K562 (cell line): ENCODE measurements at regions not wholly inside any gene's neighbourhood (a gene's known extent, or its start where the extent isn't known, plus 50 kb on each side); places are given as distances from the start of the nearest gene placed in this dataset.

Experiments used
- BCOR ChIP-seq: fragments of 450-650 bp; IDR thresholded peaks from 2 replicates; pipeline ENCODE4 v1.6.1; 2016
- FOXM1 ChIP-seq, 2 experiments: fragments of 450-650 bp in 1 of 2; sonication (generic) in 1 of 2; formaldehyde crosslinking in 1 of 2; IDR thresholded peaks; 2 replicates each; pipeline versions ENCODE4 v1.6.1 to v1.9.0; 2017 to 2022; ENCODE audit warnings: low read depth in 2 of 2, mild to moderate bottlenecking in 2 of 2, missing genetic modification reagents in 1 of 2, moderate library complexity in 1 of 2
- MAFF ChIP-seq: IDR thresholded peaks from 2 replicates; pipeline ENCODE4 v1.6.1; 2012; ENCODE audit warnings: low read length, improper control_type of control experiment
- MYNN ChIP-seq, 2 experiments: sonication (generic); formaldehyde crosslinking in 1 of 2; IDR thresholded peaks; 2 replicates each; pipeline versions ENCODE4 v1.5.0 to v1.6.1; 2016 to 2020; ENCODE audit warnings: antibody characterized with exemption in 1 of 2, missing genetic modification reagents in 1 of 2
- TEAD1 ChIP-seq, 2 experiments: fragments of 450-650 bp in 1 of 2; sonication (generic) in 1 of 2; formaldehyde crosslinking; IDR thresholded peaks; 2 replicates each; pipeline versions ENCODE4 v1.4.0 to v1.8.0; 2020 to 2022; ENCODE audit warnings: mild to moderate bottlenecking in 2 of 2, missing genetic modification reagents in 1 of 2
- TEAD4 ChIP-seq, 2 experiments: sonication (generic) in 1 of 2; formaldehyde crosslinking in 1 of 2; IDR thresholded peaks; 2 replicates each; pipeline versions ENCODE4 v1.6.1 to v1.8.0; 2012 to 2022; ENCODE audit warnings: borderline replicate concordance in 1 of 2, inconsistent platforms in 1 of 2, low read length in 1 of 2, mild to moderate bottlenecking in 1 of 2, missing genetic modification reagents in 1 of 2
- TOE1 ChIP-seq, 2 experiments: fragments of 450-650 bp in 1 of 2; sonication (generic) in 1 of 2; formaldehyde crosslinking in 1 of 2; IDR thresholded peaks; 2 replicates each; pipeline versions ENCODE4 v1.7.1 to v1.8.0; 2016 to 2022; ENCODE audit warnings: borderline replicate concordance in 2 of 2, mild to moderate bottlenecking in 2 of 2, antibody characterized with exemption in 1 of 2, inconsistent platforms in 1 of 2, low read depth in 1 of 2, missing genetic modification reagents in 1 of 2, moderate library complexity in 1 of 2
- XRCC4 ChIP-seq: IDR thresholded peaks from one replicate; pipeline ENCODE4 v1.6.1; 2011; ENCODE audit not compliant: insufficient read depth, insufficient read length; ENCODE audit errors: extremely low read depth
- ZKSCAN3 ChIP-seq: fragments of 250-450 bp; sonication (Bioruptor Pico); IDR thresholded peaks from 2 replicates; pipeline ENCODE4 v1.4.0; 2020
- ZNF316 ChIP-seq: fragments of 450-650 bp; IDR thresholded peaks from 2 replicates; pipeline ENCODE4 v1.6.1; 2016
- ZNF668 ChIP-seq: fragments of 250-450 bp; sonication (Bioruptor Pico); IDR thresholded peaks from 2 replicates; pipeline ENCODE4 v1.8.0; 2022; ENCODE audit warnings: mild to moderate bottlenecking, inconsistent platforms
- TF ChIP-seq, protein P1 (sequence below): IDR thresholded peaks from 2 replicates; pipeline ENCODE4 v1.6.1; 2014; ENCODE audit warnings: antibody characterized with exemption
- TF ChIP-seq, protein P2 (sequence below): fragments of 450-650 bp; IDR thresholded peaks from 2 replicates; pipeline ENCODE4 v1.6.1; 2014; ENCODE audit warnings: low read depth, mild to moderate bottlenecking, moderate library complexity, borderline replicate concordance
- TF ChIP-seq, protein P3 (sequence below): fragments of 200-800 bp; sonication (Bioruptor generic); IDR thresholded peaks from 2 replicates; pipeline ENCODE4 v1.6.1; 2016; ENCODE audit warnings: missing genetic modification characterization, missing compliant biosample characterization
- TF ChIP-seq, protein P4 (sequence below): fragments of 250-450 bp; sonication (Bioruptor Pico); IDR thresholded peaks from 2 replicates; pipeline ENCODE4 v1.9.0; 2021; ENCODE audit warnings: mild to moderate bottlenecking, inconsistent platforms

DNA sequence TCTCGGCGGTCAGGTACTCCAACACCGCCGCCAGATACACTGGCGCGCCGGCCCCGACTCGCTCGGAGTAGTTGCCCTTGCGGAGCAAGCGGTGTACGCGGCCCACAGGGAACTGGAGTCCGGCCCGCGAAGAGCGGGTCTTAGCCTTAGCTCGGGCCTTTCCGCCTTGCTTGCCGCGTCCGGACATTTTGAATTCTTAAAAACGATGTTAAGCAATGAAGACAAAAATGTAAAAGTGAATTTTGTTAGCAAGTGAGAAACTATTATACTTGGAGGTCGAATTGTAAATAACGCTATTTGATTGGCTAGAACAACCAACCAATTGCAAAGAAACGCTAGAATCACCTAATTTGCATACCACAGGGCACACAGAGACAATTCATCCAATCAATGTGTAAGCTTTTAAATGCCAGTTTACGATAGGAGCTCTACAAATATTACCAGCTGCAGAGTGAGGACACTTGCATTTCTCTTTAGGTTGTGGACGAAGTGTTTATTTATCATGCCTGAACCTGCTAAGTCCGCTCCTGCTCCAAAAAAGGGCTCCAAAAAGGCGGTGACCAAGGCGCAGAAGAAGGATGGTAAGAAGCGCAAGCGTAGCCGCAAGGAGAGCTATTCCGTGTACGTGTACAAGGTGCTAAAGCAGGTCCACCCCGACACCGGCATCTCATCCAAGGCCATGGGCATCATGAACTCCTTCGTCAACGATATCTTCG is 112.0 kb downstream of the HFE start (continued):
- TF ChIP-seq, protein P1, sequence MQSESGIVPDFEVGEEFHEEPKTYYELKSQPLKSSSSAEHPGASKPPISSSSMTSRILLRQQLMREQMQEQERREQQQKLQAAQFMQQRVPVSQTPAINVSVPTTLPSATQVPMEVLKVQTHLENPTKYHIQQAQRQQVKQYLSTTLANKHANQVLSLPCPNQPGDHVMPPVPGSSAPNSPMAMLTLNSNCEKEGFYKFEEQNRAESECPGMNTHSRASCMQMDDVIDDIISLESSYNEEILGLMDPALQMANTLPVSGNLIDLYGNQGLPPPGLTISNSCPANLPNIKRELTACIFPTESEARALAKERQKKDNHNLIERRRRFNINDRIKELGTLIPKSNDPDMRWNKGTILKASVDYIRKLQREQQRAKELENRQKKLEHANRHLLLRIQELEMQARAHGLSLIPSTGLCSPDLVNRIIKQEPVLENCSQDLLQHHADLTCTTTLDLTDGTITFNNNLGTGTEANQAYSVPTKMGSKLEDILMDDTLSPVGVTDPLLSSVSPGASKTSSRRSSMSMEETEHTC = 0 out of 2 replicates have a peak, but pooled peaks have one; percentile 12
- TF ChIP-seq BCOR (peak; percentile 43; the same call in 1 of the 2 replicates), TEAD4 (IDR thresholded peaks at IDR 0.05; ENCODE audit: low read length) (peak; percentile 29), TEAD4 (CRISPR knock-in tag; IDR thresholded peaks at IDR 0.05; ENCODE audit: borderline replicate concordance) (no peak), ZNF668 (CRISPR knock-in tag) (peak; percentile 87), ZNF316 (no peak), FOXM1 (IDR thresholded peaks at IDR 0.05; ENCODE audit: low read depth) (peak; percentile 21; the same call in 1 of the 2 replicates), FOXM1 (CRISPR knock-in tag; IDR thresholded peaks at IDR 0.05; ENCODE audit: low read depth) (0 out of 2 replicates have a peak, but pooled peaks have one; percentile 49), XRCC4 (no peak), ZKSCAN3 (CRISPR knock-in tag) (no peak), MYNN (IDR thresholded peaks at IDR 0.05) (peak; percentile 25; the same call in 1 of the 2 replicates), MYNN (CRISPR knock-in tag; IDR thresholded peaks at IDR 0.05) (no peak), TOE1 (IDR thresholded peaks at IDR 0.05; ENCODE audit: borderline replicate concordance) (peak; percentile 72; the same call in 1 of the 2 replicates), TOE1 (CRISPR knock-in tag; IDR thresholded peaks at IDR 0.05; ENCODE audit: borderline replicate concordance, low read depth) (peak; percentile 90), TEAD1 (CRISPR knock-in tag; IDR thresholded peaks at IDR 0.05) (no peak; a peak in 1 of 4 replicates), MAFF (peak; percentile 1; the same call in 1 of the 2 replicates)
- TF ChIP-seq, protein P2, sequence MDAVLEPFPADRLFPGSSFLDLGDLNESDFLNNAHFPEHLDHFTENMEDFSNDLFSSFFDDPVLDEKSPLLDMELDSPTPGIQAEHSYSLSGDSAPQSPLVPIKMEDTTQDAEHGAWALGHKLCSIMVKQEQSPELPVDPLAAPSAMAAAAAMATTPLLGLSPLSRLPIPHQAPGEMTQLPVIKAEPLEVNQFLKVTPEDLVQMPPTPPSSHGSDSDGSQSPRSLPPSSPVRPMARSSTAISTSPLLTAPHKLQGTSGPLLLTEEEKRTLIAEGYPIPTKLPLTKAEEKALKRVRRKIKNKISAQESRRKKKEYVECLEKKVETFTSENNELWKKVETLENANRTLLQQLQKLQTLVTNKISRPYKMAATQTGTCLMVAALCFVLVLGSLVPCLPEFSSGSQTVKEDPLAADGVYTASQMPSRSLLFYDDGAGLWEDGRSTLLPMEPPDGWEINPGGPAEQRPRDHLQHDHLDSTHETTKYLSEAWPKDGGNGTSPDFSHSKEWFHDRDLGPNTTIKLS = peak; percentile 64
- TF ChIP-seq, protein P3, sequence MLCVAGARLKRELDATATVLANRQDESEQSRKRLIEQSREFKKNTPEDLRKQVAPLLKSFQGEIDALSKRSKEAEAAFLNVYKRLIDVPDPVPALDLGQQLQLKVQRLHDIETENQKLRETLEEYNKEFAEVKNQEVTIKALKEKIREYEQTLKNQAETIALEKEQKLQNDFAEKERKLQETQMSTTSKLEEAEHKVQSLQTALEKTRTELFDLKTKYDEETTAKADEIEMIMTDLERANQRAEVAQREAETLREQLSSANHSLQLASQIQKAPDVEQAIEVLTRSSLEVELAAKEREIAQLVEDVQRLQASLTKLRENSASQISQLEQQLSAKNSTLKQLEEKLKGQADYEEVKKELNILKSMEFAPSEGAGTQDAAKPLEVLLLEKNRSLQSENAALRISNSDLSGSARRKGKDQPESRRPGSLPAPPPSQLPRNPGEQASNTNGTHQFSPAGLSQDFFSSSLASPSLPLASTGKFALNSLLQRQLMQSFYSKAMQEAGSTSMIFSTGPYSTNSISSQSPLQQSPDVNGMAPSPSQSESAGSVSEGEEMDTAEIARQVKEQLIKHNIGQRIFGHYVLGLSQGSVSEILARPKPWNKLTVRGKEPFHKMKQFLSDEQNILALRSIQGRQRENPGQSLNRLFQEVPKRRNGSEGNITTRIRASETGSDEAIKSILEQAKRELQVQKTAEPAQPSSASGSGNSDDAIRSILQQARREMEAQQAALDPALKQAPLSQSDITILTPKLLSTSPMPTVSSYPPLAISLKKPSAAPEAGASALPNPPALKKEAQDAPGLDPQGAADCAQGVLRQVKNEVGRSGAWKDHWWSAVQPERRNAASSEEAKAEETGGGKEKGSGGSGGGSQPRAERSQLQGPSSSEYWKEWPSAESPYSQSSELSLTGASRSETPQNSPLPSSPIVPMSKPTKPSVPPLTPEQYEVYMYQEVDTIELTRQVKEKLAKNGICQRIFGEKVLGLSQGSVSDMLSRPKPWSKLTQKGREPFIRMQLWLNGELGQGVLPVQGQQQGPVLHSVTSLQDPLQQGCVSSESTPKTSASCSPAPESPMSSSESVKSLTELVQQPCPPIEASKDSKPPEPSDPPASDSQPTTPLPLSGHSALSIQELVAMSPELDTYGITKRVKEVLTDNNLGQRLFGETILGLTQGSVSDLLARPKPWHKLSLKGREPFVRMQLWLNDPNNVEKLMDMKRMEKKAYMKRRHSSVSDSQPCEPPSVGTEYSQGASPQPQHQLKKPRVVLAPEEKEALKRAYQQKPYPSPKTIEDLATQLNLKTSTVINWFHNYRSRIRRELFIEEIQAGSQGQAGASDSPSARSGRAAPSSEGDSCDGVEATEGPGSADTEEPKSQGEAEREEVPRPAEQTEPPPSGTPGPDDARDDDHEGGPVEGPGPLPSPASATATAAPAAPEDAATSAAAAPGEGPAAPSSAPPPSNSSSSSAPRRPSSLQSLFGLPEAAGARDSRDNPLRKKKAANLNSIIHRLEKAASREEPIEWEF (CRISPR knock-in tag) = no peak
- TF ChIP-seq, protein P4, sequence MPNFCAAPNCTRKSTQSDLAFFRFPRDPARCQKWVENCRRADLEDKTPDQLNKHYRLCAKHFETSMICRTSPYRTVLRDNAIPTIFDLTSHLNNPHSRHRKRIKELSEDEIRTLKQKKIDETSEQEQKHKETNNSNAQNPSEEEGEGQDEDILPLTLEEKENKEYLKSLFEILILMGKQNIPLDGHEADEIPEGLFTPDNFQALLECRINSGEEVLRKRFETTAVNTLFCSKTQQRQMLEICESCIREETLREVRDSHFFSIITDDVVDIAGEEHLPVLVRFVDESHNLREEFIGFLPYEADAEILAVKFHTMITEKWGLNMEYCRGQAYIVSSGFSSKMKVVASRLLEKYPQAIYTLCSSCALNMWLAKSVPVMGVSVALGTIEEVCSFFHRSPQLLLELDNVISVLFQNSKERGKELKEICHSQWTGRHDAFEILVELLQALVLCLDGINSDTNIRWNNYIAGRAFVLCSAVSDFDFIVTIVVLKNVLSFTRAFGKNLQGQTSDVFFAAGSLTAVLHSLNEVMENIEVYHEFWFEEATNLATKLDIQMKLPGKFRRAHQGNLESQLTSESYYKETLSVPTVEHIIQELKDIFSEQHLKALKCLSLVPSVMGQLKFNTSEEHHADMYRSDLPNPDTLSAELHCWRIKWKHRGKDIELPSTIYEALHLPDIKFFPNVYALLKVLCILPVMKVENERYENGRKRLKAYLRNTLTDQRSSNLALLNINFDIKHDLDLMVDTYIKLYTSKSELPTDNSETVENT = peak; percentile 74
